ENCODE measurements at regions not wholly inside any gene's neighbourhood (a gene's known extent, or its start where the extent isn't known, plus 50 kb on each side); places are given as distances from the start of the nearest gene placed in this dataset.
A peak's percentile ranks its signal among the peaks of the same experiment; 100 is the strongest.

DNA sequence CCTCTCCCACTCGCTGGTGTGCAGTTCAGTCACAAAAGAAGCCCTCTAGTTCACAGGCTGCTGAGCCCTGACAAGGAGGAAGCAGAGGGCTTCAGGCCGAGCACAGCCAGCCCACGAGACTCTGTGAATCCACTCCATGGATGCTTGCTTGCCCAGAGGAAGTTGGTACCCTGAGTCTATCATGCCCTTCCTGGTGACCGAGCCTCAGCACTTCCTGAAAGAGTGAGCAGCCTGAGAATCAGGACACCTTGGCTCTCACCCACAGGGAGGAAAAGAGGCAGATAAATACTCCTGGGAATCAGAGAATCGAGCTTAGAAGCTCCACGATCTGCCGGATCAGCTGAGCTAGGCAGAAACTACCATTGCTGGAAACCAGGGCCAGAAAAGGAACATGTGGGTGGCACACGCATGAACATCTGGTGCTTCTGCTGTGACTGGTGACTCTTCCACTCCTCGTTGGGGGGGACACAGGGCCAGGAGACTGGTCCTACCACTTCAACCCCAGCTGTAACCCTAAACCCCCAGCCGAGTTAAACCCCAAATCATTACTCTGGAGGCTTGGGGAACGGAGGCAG is 376.3 kb upstream of the CAMK1G start:
- peaks cover 6% of the 10 kb centered on the region for H3K27me3 Mint-ChIP-seq (ENCODE audit: insufficient read depth)
- no peaks in the 10 kb centered on the region for H3K9me3 Mint-ChIP-seq
- peaks cover 27% of the 10 kb centered on the region for H3K4me1 Mint-ChIP-seq (ENCODE audit: low read depth)
- no peak for DNase-seq
- TF ChIP-seq, protein P1, sequence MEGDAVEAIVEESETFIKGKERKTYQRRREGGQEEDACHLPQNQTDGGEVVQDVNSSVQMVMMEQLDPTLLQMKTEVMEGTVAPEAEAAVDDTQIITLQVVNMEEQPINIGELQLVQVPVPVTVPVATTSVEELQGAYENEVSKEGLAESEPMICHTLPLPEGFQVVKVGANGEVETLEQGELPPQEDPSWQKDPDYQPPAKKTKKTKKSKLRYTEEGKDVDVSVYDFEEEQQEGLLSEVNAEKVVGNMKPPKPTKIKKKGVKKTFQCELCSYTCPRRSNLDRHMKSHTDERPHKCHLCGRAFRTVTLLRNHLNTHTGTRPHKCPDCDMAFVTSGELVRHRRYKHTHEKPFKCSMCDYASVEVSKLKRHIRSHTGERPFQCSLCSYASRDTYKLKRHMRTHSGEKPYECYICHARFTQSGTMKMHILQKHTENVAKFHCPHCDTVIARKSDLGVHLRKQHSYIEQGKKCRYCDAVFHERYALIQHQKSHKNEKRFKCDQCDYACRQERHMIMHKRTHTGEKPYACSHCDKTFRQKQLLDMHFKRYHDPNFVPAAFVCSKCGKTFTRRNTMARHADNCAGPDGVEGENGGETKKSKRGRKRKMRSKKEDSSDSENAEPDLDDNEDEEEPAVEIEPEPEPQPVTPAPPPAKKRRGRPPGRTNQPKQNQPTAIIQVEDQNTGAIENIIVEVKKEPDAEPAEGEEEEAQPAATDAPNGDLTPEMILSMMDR (IDR thresholded peaks at IDR 0.05): no peak
- peak overlapping the region; percentile 58 for H3K27ac Mint-ChIP-seq
- H3K4me3 Mint-ChIP-seq: peak overlapping the region; percentile 91
- no peaks in the 10 kb centered on the region for H3K36me3 Mint-ChIP-seq (ENCODE audit: low read depth)

DNA sequence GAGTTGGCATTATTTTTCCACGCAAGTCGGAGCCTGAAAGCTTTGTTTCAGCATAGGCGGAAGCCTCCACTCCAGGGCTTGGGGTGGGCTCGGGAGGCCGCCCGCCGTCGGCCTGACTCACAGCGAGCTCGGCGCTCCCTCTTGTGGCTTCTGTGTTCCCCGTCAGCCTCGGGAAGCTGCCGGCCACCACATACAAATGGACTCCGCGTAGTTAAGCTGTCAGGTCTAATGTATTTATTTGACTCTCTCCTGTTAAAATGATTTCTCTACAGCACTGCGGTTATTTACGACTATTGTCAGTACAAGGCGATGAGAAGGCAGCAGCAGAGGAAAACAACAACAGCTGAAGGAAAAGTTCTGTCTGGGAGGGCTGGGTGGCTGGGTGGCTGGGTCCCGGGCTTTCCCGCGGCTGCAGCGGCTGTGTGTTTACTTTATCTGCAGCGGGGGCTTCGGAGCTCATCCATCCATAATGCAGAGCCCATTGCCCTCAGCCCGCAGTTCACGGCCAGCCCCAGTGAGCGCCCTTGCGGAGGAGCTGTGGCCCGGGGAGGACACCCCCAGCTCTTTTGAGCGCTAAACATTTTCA is 375.7 kb upstream of the CAMK1G start:
- Mint-ChIP-seq H3K27me3 (ENCODE audit: insufficient read depth) (peaks cover 7% of the 10 kb centered on the region), H3K27ac (peak overlapping the region; percentile 58), H3K4me3 (peak overlapping the region; percentile 91), H3K4me1 (ENCODE audit: low read depth) (peaks cover 27% of the 10 kb centered on the region), H3K9me3 (no peaks in the 10 kb centered on the region), H3K36me3 (ENCODE audit: low read depth) (no peaks in the 10 kb centered on the region)
- TF ChIP-seq, protein P1 (IDR thresholded peaks at IDR 0.05): peak; percentile 83
- DNase-seq: peak; percentile 64

DNA sequence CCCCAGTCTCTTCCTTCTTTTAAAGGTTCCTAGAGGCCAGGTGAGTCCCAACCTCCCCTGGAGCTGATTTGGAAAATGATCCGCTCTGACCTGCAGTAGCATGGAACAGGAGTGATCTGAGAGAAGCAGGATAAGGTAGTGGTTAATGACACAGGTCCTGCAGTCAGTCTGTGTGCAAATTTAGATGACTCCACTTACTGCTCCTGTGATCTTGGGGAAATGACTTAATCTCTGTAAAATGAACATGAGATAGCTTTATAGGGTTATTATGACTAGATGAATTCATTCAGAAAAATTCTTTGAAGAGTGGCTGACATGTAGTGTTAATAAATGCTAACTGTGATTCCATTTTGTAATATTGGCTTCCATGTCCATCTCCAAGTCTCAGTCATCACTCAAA is 374.9 kb upstream of the CAMK1G start:
- peaks cover 7% of the 10 kb centered on the region for H3K27me3 Mint-ChIP-seq (ENCODE audit: insufficient read depth)
- DNase-seq: no peak
- H3K4me3 Mint-ChIP-seq: peak overlapping the region; percentile 91; the same call in 1 of the 2 replicates
- H3K9me3 Mint-ChIP-seq: no peaks in the 10 kb centered on the region
- no peak overlapping the region for H3K27ac Mint-ChIP-seq
- H3K4me1 Mint-ChIP-seq (ENCODE audit: low read depth): peaks cover 27% of the 10 kb centered on the region
- TF ChIP-seq, protein P1 (IDR thresholded peaks at IDR 0.05): no peak
- no peaks in the 10 kb centered on the region for H3K36me3 Mint-ChIP-seq (ENCODE audit: low read depth)

DNA sequence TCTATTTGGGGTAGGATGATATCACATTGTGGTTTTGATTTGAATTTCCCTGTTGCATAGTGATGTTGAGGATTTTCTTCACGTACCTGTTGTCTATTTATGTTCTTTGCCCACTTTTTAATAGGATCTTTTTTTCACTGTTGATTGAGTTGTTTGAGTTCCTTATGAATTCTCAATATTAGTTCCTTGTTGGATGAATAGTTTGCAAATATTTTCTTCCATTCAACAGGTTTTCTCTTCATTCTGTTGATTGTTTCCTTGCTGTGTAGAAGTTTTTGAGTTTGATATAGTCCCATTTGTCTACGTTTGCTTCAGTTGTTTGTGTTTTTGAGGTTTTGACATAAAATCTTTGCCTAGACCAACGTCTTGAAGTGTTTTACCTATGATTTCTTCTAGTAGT is 369.5 kb upstream of the CAMK1G start:
- no peaks in the 10 kb centered on the region for H3K9me3 Mint-ChIP-seq
- H3K36me3 Mint-ChIP-seq (ENCODE audit: low read depth): no peaks in the 10 kb centered on the region
- TF ChIP-seq, protein P1 (IDR thresholded peaks at IDR 0.05): no peak
- peaks cover 12% of the 10 kb centered on the region for H3K4me1 Mint-ChIP-seq (ENCODE audit: low read depth)
- no peak for DNase-seq
- H3K27ac Mint-ChIP-seq: no peak overlapping the region
- H3K27me3 Mint-ChIP-seq (ENCODE audit: insufficient read depth): peaks cover 9% of the 10 kb centered on the region
- H3K4me3 Mint-ChIP-seq: no peak overlapping the region

DNA sequence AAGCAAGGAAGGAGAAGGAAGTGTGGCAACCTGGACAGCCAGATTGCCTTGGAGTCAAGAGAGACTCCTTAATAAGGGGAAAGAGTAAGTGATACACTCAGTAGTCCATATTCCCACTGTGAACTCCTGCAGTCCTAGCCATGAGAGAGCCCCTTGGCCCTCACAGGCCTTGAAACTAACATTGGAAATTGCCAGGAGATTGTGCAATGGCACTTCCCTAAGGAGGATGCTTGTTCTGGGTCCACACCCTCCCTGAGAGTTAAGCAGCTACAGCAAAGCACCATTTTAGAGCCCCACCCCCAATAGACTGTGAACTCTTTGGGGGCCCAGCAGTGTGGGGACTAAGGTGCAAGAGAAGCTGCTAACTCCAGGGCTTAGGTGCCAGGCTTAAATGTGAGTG is 367.7 kb upstream of the CAMK1G start:
- TF ChIP-seq, protein P1 (IDR thresholded peaks at IDR 0.05): no peak
- DNase-seq: no peak
- Mint-ChIP-seq H3K9me3 (no peaks in the 10 kb centered on the region), H3K4me3 (no peak overlapping the region), H3K36me3 (ENCODE audit: low read depth) (no peaks in the 10 kb centered on the region), H3K27ac (no peak overlapping the region), H3K27me3 (ENCODE audit: insufficient read depth) (peaks cover 11% of the 10 kb centered on the region), H3K4me1 (ENCODE audit: low read depth) (peaks cover 19% of the 10 kb centered on the region; the same call in 1 of the 2 replicates)

Data from HFFc6 (cell line).